GM21367 (cell line): ENCODE measurements at regions not wholly inside any gene's neighbourhood (a gene's known extent, or its start where the extent isn't known, plus 50 kb on each side); places are given as distances from the start of the nearest gene placed in this dataset.

Experiments used
- ATAC-seq: cut with Tn5 transposase; IDR thresholded peaks from one replicate; pipeline ENCODE4 v1.9.1; 2021; ENCODE audit not compliant: unreplicated experiment

DNA sequence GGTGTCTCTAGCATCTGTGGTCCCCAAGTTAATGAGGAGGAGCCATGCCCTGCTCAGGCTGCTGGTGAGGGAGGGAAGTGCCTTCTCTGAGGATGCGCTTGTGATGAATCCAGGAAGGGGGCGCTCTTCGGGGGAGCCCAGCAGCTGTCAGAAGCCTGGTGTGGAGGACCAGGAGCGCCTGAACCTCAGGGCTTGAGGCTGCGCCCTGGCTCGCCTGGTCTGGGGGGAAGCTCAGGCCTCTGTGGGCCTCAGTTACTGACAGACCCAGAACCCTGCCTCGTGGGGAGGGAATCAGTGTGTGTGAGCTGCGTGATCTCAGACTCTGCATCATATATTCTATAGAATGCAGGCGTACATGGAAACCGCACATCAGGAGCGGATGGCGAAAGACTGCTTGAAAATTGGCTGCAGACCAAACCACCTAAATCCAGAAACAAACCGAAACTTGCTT, 126.1 kb downstream of the SEC14L1 start:
- no peak for ATAC-seq

- no peak for ATAC-seq
These were observed 129.2 kb downstream of the SEC14L1 start for GRCh38 chr17:77269696-77270681.

GRCh38 chr17:77271411-77271810, 130.6 kb downstream of the SEC14L1 start:
- no peak for ATAC-seq

- no peak for ATAC-seq
These were observed 132.8 kb downstream of the SEC14L1 start for GRCh38 chr17:77273397-77274085.

GRCh38 chr17:77274096-77274845, 133.5 kb downstream of the SEC14L1 start:
- no peak for ATAC-seq

- no peak for ATAC-seq
These were observed 138.9 kb downstream of the SEC14L1 start for GRCh38 chr17:77279448-77280303.

DNA sequence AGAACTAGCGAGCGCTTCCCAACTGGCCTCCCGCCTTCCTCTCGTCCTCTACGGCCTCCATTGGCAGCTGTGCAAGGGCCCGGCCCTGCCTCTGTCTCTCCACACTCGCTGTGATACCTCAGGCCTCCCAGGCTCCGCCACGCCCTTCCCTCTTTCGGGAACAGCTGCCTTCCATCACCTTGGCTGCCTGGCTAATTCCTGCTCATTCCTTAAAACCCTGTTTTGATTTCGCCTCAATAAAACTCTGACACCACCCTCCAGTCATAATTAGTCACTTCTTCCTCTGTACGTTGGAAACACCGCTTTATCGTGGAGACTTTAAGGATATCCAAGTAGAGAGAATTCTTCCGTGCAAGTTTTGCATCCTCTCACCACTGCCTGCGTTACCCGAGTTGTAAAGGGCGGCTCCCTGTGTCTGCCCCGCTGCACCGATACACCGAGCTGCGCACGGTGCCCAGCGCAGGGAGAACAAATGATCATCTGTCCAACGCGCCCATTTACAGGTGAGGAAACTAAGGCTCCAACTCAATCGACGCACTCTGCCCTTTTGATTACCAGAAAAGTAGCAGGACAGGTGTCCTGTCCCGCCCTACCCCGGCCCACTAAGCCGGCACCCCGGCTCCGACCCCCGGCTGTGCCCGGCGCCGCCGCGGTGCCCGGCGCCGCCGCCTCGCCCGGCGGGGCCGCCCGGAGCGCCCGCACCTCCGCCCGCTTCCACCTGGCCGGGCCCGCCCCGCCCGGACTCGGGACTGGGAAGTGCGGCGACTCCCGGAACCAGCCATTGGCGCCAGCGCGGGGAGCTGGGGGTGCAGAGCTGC, 139.7 kb downstream of the SEC14L1 start:
- no peak for ATAC-seq

DNA sequence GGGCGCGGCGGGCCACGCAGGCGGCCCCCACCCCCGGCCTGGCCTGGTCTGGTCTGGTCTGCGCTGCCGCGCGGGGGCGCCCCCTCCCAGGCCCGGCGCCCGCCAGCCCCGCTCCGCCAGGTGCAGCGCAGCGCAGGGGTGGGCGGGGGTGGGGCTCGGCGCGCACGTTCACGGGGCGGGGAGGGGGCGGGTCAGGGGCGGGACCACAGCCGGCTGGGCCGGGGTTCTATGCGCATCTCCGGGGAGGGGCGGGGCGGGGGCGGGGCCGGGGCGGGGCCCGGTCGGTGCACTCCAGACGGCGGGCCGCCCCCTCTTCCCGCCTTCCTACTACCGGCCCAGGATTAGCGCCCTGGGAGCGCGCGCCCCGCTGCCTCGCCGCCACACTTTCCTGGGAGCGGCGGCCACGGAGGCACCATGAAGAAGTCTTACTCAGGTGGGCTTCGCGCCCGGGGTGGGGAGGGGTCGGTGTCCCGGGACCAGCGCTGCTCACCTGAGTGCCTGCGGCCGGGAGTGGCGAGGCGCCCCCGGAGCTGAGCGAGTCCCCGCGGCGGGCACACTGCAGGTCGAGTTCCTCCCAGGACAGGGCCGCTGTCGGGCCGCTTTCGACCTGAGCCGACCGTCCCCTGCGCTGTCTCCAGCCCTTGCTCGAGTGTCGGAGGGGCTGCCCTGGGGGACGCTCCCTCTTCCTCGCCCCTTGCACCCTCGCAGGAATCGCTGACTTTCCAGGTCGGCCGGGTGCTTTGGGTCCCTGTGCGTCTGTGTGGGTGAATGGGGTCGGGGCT, 140.5 kb downstream of the SEC14L1 start:
- ATAC-seq: no peak

DNA sequence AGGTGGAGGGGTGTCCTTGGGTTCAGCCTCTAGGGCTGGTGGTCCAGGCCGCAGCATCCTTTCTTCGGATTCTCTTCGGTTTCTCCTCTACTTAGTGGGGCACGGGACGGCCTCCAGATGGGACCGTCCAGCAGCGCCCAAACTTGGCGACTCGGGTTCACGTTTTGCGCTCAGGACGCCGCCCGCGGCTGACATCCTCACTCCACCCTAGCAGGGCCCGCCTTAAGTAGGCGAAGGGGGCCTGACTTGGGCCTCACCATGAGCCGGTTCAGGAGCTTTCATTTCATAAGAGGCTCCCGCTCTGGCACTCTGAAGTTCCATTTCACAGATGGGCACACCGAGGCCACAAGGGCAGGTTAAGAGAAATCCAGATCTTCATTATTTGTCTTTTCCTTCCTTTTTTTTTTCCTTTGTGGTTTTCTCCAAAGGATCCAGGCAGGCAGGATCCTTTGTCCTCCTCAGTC, 141.2 kb downstream of the SEC14L1 start:
- ATAC-seq: no peak

- ATAC-seq: no peak
These were observed 142.1 kb downstream of the SEC14L1 start for GRCh38 chr17:77282524-77283515.

DNA sequence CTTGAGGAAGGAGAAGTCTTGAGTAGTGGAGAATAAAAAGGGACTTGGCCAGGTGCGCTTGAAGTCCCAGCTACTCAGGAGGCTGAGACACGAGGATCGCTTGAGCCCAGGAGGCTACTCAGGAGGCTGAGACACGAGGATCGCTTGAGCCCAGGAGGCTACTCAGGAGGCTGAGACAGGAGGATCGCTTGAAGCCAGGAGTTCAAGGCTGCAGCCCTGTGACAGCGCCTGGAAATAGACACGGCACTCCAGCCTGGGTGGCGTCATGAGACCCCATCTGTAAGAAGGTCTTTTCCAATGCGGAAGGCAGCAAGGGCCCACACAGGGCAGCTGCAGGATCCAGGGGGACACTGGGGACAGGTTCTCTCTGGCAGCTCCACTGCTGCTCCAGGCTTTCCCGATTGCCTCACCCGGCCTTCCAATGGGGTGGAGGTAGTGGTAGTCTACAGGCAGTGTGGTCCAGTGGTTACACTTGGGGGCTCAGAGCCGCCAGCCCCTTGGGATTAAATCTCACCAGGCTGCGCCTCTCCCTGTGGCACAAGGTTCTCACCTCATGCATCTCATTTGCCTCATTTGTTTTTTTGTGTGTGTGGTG, 143.4 kb downstream of the SEC14L1 start:
- no peak for ATAC-seq

DNA sequence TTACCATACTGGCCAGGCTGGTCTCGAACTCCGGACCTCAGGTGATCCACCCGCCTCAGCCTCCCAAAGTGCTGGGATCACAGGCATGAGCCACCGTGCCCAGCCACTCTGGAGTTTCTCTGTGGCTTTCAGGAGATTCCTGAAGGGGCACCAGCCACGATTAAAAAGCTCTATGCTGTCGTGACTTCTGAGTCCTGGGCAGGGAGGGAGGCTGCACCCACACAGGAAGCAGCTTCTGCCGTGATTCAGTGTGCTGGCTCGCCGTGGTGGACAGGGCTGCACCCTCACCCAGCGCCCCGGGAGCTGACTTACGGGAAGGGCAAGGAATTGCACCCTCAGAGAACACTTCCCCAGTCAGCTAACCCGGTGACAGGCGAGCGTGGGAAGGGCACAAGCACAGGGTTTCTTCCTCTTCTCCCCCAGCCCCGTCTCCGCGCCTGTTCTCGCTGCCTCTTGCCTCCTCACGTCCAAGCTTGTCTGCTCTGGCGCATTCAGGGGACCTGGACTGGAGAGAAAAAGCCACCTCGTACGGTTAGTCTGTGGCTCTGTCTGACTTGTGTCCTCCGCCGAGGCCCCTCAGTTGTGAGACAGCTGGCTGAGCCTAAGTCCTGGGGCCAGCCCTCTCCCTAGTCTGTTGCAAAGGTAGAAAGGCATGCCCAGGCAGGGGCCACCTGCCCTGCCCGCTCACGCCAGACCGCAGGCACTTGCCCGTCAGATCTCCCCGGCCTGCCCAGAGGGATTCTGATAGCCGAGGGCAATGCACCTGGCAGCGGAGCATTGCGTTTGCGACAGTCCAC, 145.0 kb downstream of the SEC14L1 start:
- ATAC-seq: no peak

DNA sequence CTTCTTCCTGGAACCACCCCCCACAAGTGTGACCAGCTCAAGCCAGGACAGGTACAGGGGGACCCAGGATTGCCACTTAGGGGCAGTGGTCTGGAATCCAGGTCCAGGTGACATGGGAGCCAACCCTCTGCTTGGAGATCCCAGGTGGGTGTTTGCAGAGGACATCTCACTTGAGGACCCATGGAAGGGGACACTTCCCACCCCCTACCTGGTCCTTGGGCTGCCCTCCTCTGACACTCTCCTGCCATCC, 145.5 kb downstream of the SEC14L1 start:
- ATAC-seq: no peak

- ATAC-seq: no peak
These were observed 146.1 kb downstream of the SEC14L1 start for GRCh38 chr17:77286641-77287431.

DNA sequence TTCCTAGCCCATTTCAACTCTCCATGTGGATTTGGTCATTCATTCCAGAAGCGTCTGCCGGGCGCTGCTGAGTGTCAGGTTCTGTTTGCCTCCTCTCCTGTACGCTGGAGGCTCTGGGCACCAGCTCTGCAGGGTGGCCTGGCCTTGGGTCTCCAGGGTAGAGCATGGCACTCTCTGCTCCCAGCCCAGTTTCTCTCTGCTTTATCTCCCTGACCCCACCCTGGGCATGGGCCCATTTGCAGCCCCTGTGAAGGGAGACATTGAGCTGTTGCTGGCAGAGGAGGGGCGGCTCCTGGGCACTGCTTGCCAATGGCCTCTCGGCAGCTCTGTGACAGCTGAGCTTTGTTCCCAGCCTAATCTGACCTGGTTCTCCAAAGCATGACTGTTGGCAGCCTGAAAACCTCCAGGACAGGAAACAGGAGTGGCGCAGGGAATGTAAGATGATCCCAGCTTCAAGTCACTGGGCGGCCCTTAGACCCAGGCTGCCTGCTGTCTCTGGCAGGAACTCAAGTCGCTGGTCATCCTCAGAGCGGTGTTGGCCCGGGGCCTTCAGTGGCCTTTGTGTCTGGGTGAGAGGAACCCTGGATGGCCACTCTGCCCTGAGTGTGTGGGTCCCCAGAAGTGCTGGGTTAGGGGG, 146.8 kb downstream of the SEC14L1 start:
- ATAC-seq: no peak
